Endothelial cell of umbilical vein (primary cell): ENCODE measurements at regions not wholly inside any gene's neighbourhood (a gene's known extent, or its start where the extent isn't known, plus 50 kb on each side); places are given as distances from the start of the nearest gene placed in this dataset.

Source experiments
- BruUV-seq: library from RNA; stranded (reverse); fragments of 400-500 nt; replicated peaks from 2 replicates; lab custom pipeline; 2021; lab: Mats Ljungman, UMichigan
- CTCF ChIA-PET: fragments of 300-600, 350-600 bp; sonication (Branson Sonifier 250); formaldehyde crosslinking; loops from one replicate; lab custom pipeline; 2021; ENCODE audit warnings: antibody characterized with exemption, inconsistent platforms; lab: Charles Lee
- POLR2A ChIA-PET: fragments of 300-600, 350-600 bp; sonication (Branson Sonifier 250); formaldehyde crosslinking; loops from one replicate; lab custom pipeline; 2021; ENCODE audit warnings: antibody characterized with exemption, inconsistent platforms; lab: Charles Lee
- DNase-seq: peaks from one replicate; pipeline ENCODE4 v3.0.0-alpha.2; 2011; ENCODE audit warnings: low read depth, low spot score
- FAIRE-seq: peaks from 2 replicates; lab custom pipeline; 2011; peaks lifted over from hg19 to GRCh38; lab: Jason Lieb, UNC
- H2AFZ ChIP-seq: 2 replicates; pipeline ENCODE4 v1.6.0; 2012; ENCODE audit warnings: low read depth, low read length, control low read depth, inconsistent platforms
- H3K27ac ChIP-seq: 2 replicates; pipeline ENCODE4 v1.5.1; 2011; ENCODE audit warnings: low read depth, mild to moderate bottlenecking, control low read depth, low read length, moderate library complexity; ENCODE audit not compliant: insufficient read depth
- H3K27me3 ChIP-seq, 2 experiments: 2 replicates each; pipeline versions ENCODE4 v1.6.0 to v1.6.1; 2011; ENCODE audit warnings: low read length in 2 of 2, mixed read lengths in 1 of 2; ENCODE audit not compliant: control insufficient read depth in 2 of 2, insufficient read depth in 2 of 2
- H3K36me3 ChIP-seq, 2 experiments: 2 replicates in 1 of 2; 3 replicates in 1 of 2; pipeline ENCODE4 v1.5.1; 2011; ENCODE audit warnings: low read length in 2 of 2, mild to moderate bottlenecking in 1 of 2, moderate library complexity in 1 of 2; ENCODE audit not compliant: control insufficient read depth in 2 of 2, insufficient read depth in 2 of 2; ENCODE audit errors: extremely low read depth in 1 of 2
- H3K4me1 ChIP-seq: 3 replicates; pipeline ENCODE4 v1.5.1; 2011; ENCODE audit warnings: mild to moderate bottlenecking, low read length; ENCODE audit not compliant: control insufficient read depth, insufficient read depth; ENCODE audit errors: extremely low read depth
- H3K4me2 ChIP-seq: 2 replicates; pipeline ENCODE4 v1.6.1; 2011; ENCODE audit warnings: low read length, control low read depth, mixed read lengths; ENCODE audit not compliant: insufficient read depth
- H3K4me3 ChIP-seq, 3 experiments: fragments of 200-600 bp in 1 of 3; sonication (generic), shearing (Covaris generic) in 1 of 3; replicated peaks in 1 of 3; 2 replicates each; pipeline ENCODE4 v1.5.1; 2011 to 2016; ENCODE audit warnings: control low read depth in 3 of 3, low read length in 3 of 3, mild to moderate bottlenecking in 2 of 3, inconsistent platforms in 1 of 3, low read depth in 1 of 3, moderate library complexity in 1 of 3; ENCODE audit not compliant: insufficient read depth in 1 of 3
- H3K79me2 ChIP-seq: 2 replicates; pipeline ENCODE4 v1.6.0; 2012; ENCODE audit warnings: low read length, inconsistent platforms; ENCODE audit not compliant: control insufficient read depth, insufficient read depth
- H3K9ac ChIP-seq: replicated peaks from 2 replicates; pipeline ENCODE3; 2011; ENCODE audit warnings: low read length, control low read depth; ENCODE audit not compliant: insufficient read depth; ENCODE audit errors: extremely low read depth
- H3K9me1 ChIP-seq: replicated peaks from 3 replicates; pipeline ENCODE4 v1.6.0; 2011; ENCODE audit warnings: mild to moderate bottlenecking, low read length; ENCODE audit not compliant: control insufficient read depth, insufficient read depth; ENCODE audit errors: extremely low read depth
- H3K9me3 ChIP-seq: replicated peaks from 2 replicates; pipeline ENCODE4 v1.5.1; 2012; ENCODE audit warnings: low read length, inconsistent platforms; ENCODE audit not compliant: control insufficient read depth, insufficient read depth
- H4K20me1 ChIP-seq: replicated peaks from 2 replicates; pipeline ENCODE3; 2011; ENCODE audit warnings: mild to moderate bottlenecking, low read length; ENCODE audit not compliant: control insufficient read depth, insufficient read depth; ENCODE audit errors: extremely low read depth
- EZH2 ChIP-seq: IDR thresholded peaks from 2 replicates; pipeline ENCODE4 v1.6.1; 2012; ENCODE audit warnings: borderline replicate concordance, low read depth, mild to moderate bottlenecking, moderate library complexity, low read length, inconsistent platforms; ENCODE audit not compliant: severe bottlenecking
- FOS ChIP-seq: IDR thresholded peaks from 2 replicates; pipeline ENCODE4 v1.6.1; 2011; ENCODE audit warnings: mild to moderate bottlenecking, low read length, moderate library complexity, borderline replicate concordance; ENCODE audit not compliant: insufficient read depth
- GATA2 ChIP-seq: IDR thresholded peaks from 2 replicates; pipeline ENCODE4 v1.7.0; 2011; ENCODE audit warnings: low read depth, mild to moderate bottlenecking, moderate library complexity, mixed read lengths, low read length; ENCODE audit not compliant: insufficient read length, insufficient read depth
- JUN ChIP-seq: IDR thresholded peaks from 2 replicates; pipeline ENCODE4 v1.6.1; 2011; ENCODE audit warnings: borderline replicate concordance, low read depth; ENCODE audit not compliant: insufficient read length, insufficient read depth
- MAX ChIP-seq: IDR thresholded peaks from 2 replicates; pipeline ENCODE4 v1.6.1; 2011; ENCODE audit not compliant: insufficient read depth, insufficient read length
- MYC ChIP-seq: IDR thresholded peaks from one replicate; pipeline ENCODE4 v1.6.1; 2011; ENCODE audit warnings: mild to moderate bottlenecking, low read depth, low read length
- POLR2A ChIP-seq: IDR thresholded peaks from 2 replicates; pipeline ENCODE4 v1.6.1; 2012; ENCODE audit warnings: low read depth, mild to moderate bottlenecking, control low read depth, low read length
- POLR2AphosphoS5 ChIP-seq: IDR thresholded peaks from 2 replicates; pipeline ENCODE4 v1.6.1; 2012; ENCODE audit warnings: low read depth, mild to moderate bottlenecking, control low read depth, low read length, moderate library complexity; ENCODE audit not compliant: insufficient read depth
- dilution Hi-C: fragments of 300-500 bp; cut with MboI; formaldehyde crosslinking; loops from one replicate; pipeline ENCODE4 v1.15.0; 2019; ENCODE audit warnings: low sequenced_read_pairs; ENCODE audit not compliant: extremely low pct_ligation_motif_present
- intact Hi-C: fragments of 100-400 bp; cut with micrococcal nuclease; formaldehyde crosslinking; loops from one replicate; pipeline ENCODE4 v1.10.0; 2022
- TF ChIP-seq, protein P1 (sequence below), 2 donors: IDR thresholded peaks; 1 replicate in 1 of 2; 2 replicates in 1 of 2; pipeline ENCODE4 v1.5.1; 2011; ENCODE audit warnings: low read length in 2 of 2, mild to moderate bottlenecking in 2 of 2, moderate library complexity in 2 of 2, control low read depth in 1 of 2, inconsistent platforms in 1 of 2, low read depth in 1 of 2; ENCODE audit not compliant: insufficient read depth in 1 of 2; ENCODE audit errors: extremely low read depth in 1 of 2

DNA sequence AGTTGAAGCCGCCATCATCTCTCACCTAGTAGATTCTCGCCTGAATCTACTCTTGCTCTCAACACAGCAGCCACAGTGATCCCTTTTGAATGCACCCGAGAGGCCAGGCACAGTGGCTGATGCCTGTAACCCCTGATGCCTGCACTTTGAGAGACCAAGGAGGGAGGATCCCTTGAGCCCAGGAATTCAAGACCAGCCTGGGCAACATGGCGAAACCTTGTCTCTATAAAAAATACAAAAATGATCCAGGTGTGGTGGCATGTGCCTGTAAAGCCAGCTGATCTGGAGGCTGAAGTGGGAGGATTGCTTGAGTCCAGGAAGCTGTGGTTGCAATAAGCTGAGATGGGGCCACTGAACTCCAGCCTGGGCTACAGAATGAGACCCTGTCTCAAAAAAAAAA is 60.3 kb upstream of the EML4 start:
- POLR2A ChIA-PET: no interaction called here
- no peak for TF ChIP-seq EZH2
- TF ChIP-seq GATA2: no peak
- no peak for TF ChIP-seq POLR2A
- no peak for TF ChIP-seq MAX
- TF ChIP-seq FOS: no peak
- no peak for TF ChIP-seq JUN
- TF ChIP-seq MYC: no peak
- no peak for TF ChIP-seq POLR2AphosphoS5
- TF ChIP-seq, protein P1, sequence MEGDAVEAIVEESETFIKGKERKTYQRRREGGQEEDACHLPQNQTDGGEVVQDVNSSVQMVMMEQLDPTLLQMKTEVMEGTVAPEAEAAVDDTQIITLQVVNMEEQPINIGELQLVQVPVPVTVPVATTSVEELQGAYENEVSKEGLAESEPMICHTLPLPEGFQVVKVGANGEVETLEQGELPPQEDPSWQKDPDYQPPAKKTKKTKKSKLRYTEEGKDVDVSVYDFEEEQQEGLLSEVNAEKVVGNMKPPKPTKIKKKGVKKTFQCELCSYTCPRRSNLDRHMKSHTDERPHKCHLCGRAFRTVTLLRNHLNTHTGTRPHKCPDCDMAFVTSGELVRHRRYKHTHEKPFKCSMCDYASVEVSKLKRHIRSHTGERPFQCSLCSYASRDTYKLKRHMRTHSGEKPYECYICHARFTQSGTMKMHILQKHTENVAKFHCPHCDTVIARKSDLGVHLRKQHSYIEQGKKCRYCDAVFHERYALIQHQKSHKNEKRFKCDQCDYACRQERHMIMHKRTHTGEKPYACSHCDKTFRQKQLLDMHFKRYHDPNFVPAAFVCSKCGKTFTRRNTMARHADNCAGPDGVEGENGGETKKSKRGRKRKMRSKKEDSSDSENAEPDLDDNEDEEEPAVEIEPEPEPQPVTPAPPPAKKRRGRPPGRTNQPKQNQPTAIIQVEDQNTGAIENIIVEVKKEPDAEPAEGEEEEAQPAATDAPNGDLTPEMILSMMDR (IDR thresholded peaks at IDR 0.05; ENCODE audit: extremely low read depth in 1 of 2, insufficient read depth in 1 of 2, low read depth in 1 of 2, low read length in 2 of 2): no peak
- Histone ChIP-seq H3K36me3 (no peaks in the 10 kb centered on the region), H3K27ac (no peak overlapping the region), H4K20me1 (no peaks in the 10 kb centered on the region), H3K4me1 (no peaks in the 10 kb centered on the region), H3K4me2 (no peak overlapping the region), H2AFZ (no peak overlapping the region), H3K27me3 (peaks cover 23 to 27% of the 10 kb centered on the region in 2 experiments), H3K9me1 (no peaks in the 10 kb centered on the region), H3K4me3 (no peak overlapping the region), H3K9me3 (no peaks in the 10 kb centered on the region), H3K79me2 (no peaks in the 10 kb centered on the region), H3K9ac (no peak overlapping the region)
- CTCF ChIA-PET: interaction anchor here (0.7 kb wide), 1 partner anchor 12 kb away, joined by 3 read pairs; no protein-coding TSS in a partner anchor
- DNase-seq (no peak), FAIRE-seq (no peak)
- intact Hi-C loops (no loop called here), dilution Hi-C loops (no loop called here)
- BruUV-seq: no TSS peak
